Activated CD4-positive, alpha-beta memory T cell treated with anti-CD3 and anti-CD28 coated beads for 36 hours (primary cell): ENCODE measurements at regions not wholly inside any gene's neighbourhood (a gene's known extent, or its start where the extent isn't known, plus 50 kb on each side); places are given as distances from the start of the nearest gene placed in this dataset.

Source experiments
- CTCF ChIA-PET: fragments of 350-600 bp; sonication (Branson Sonifier 250); formaldehyde crosslinking; loops from one replicate; lab custom pipeline; 2021; ENCODE audit warnings: antibody characterized with exemption, inconsistent platforms; lab: Charles Lee
- POLR2A ChIA-PET: fragments of 350-600 bp; sonication (Branson Sonifier 250); formaldehyde crosslinking; loops from one replicate; lab custom pipeline; 2021; ENCODE audit warnings: antibody characterized with exemption; lab: Charles Lee
- DNase-seq: peaks from one replicate; pipeline ENCODE4 v3.0.0-alpha.2; 2020
- H3K27ac Mint-ChIP-seq: one replicate; pipeline ENCODE4 v1.8.0; 2021; ENCODE audit warnings: mixed read lengths
- H3K27me3 Mint-ChIP-seq: one replicate; pipeline ENCODE4 v1.8.0; 2021; ENCODE audit warnings: mixed read lengths
- H3K36me3 Mint-ChIP-seq: one replicate; pipeline ENCODE4 v1.8.0; 2021; ENCODE audit warnings: mixed read lengths
- H3K4me1 Mint-ChIP-seq: one replicate; pipeline ENCODE4 v1.8.0; 2021; ENCODE audit warnings: low read depth, mixed read lengths
- H3K4me3 Mint-ChIP-seq: one replicate; pipeline ENCODE4 v1.8.0; 2021; ENCODE audit warnings: mild to moderate bottlenecking, mixed read lengths
- H3K9me3 Mint-ChIP-seq: one replicate; pipeline ENCODE4 v1.8.0; 2021; ENCODE audit warnings: mixed read lengths
- intact Hi-C: fragments of 100-400 bp; cut with micrococcal nuclease; formaldehyde crosslinking; loops from one replicate; pipeline ENCODE4 v1.15.1; 2023

GRCh38 chr12:91505006-91505405 lies 322.4 kb upstream of the DCN start:
- Mint-ChIP-seq H3K27me3 (no peaks in the 10 kb centered on the region), H3K4me1 (no peaks in the 10 kb centered on the region), H3K4me3 (no peak overlapping the region), H3K27ac (no peak overlapping the region), H3K36me3 (no peaks in the 10 kb centered on the region), H3K9me3 (no peaks in the 10 kb centered on the region)
- intact Hi-C loops = no loop called here
- POLR2A ChIA-PET = no interaction called here
- DNase-seq = no peak
- CTCF ChIA-PET = no interaction called here

- POLR2A ChIA-PET = no interaction called here
- Mint-ChIP-seq H3K27me3 (no peaks in the 10 kb centered on the region), H3K36me3 (no peaks in the 10 kb centered on the region), H3K27ac (no peak overlapping the region), H3K4me3 (no peak overlapping the region), H3K9me3 (no peaks in the 10 kb centered on the region), H3K4me1 (no peaks in the 10 kb centered on the region)
- DNase-seq = no peak
- CTCF ChIA-PET = no interaction called here
- intact Hi-C loops = no loop called here
These were observed 319.6 kb upstream of the DCN start for GRCh38 chr12:91502208-91502607.

GRCh38 chr12:91496337-91496736 lies 313.7 kb upstream of the DCN start:
- ChIA-PET POLR2A (no interaction called here), CTCF (no interaction called here)
- Mint-ChIP-seq H3K27ac (no peak overlapping the region), H3K4me1 (no peaks in the 10 kb centered on the region), H3K4me3 (no peak overlapping the region), H3K9me3 (no peaks in the 10 kb centered on the region), H3K36me3 (no peaks in the 10 kb centered on the region), H3K27me3 (no peaks in the 10 kb centered on the region)
- intact Hi-C loops = no loop called here
- DNase-seq = no peak

- no peak overlapping the region for H3K27ac Mint-ChIP-seq
- H3K4me3 Mint-ChIP-seq = no peak overlapping the region
- ChIA-PET POLR2A (no interaction called here), CTCF (no interaction called here)
- no peaks in the 10 kb centered on the region for H3K4me1 Mint-ChIP-seq
- DNase-seq = no peak
- no peaks in the 10 kb centered on the region for H3K27me3 Mint-ChIP-seq
- no peaks in the 10 kb centered on the region for H3K9me3 Mint-ChIP-seq
- intact Hi-C loops = no loop called here
- no peaks in the 10 kb centered on the region for H3K36me3 Mint-ChIP-seq
These were observed 310.7 kb upstream of the DCN start for GRCh38 chr12:91493308-91493707.

- Mint-ChIP-seq H3K4me1 (no peaks in the 10 kb centered on the region), H3K27me3 (peaks cover 2% of the 10 kb centered on the region), H3K4me3 (no peak overlapping the region), H3K27ac (no peak overlapping the region), H3K9me3 (no peaks in the 10 kb centered on the region), H3K36me3 (no peaks in the 10 kb centered on the region)
- ChIA-PET POLR2A (no interaction called here), CTCF (no interaction called here)
- intact Hi-C loops = no loop called here
- no peak for DNase-seq
These were observed 310.0 kb upstream of the DCN start for GRCh38 chr12:91492648-91493047.

GRCh38 chr12:91490667-91491311 lies 308.2 kb upstream of the DCN start:
- intact Hi-C loops = no loop called here
- ChIA-PET CTCF (no interaction called here), POLR2A (no interaction called here)
- H3K27me3 Mint-ChIP-seq = peaks cover 3% of the 10 kb centered on the region
- H3K9me3 Mint-ChIP-seq = no peaks in the 10 kb centered on the region
- H3K4me3 Mint-ChIP-seq = no peak overlapping the region
- DNase-seq = no peak
- H3K27ac Mint-ChIP-seq = no peak overlapping the region
- H3K36me3 Mint-ChIP-seq = no peaks in the 10 kb centered on the region
- no peaks in the 10 kb centered on the region for H3K4me1 Mint-ChIP-seq

- no peak for DNase-seq
- Mint-ChIP-seq H3K27ac (no peak overlapping the region), H3K4me3 (no peak overlapping the region), H3K27me3 (peaks cover 3% of the 10 kb centered on the region), H3K36me3 (no peaks in the 10 kb centered on the region), H3K9me3 (no peaks in the 10 kb centered on the region), H3K4me1 (no peaks in the 10 kb centered on the region)
- POLR2A ChIA-PET = no interaction called here
- CTCF ChIA-PET = no interaction called here
- intact Hi-C loops = no loop called here
These were observed 300.9 kb upstream of the DCN start for GRCh38 chr12:91483471-91483985.

GRCh38 chr12:91482231-91482630 lies 299.6 kb upstream of the DCN start:
- no peak overlapping the region for H3K4me3 Mint-ChIP-seq
- ChIA-PET CTCF (no interaction called here), POLR2A (no interaction called here)
- no peaks in the 10 kb centered on the region for H3K9me3 Mint-ChIP-seq
- H3K36me3 Mint-ChIP-seq = no peaks in the 10 kb centered on the region
- H3K27ac Mint-ChIP-seq = no peak overlapping the region
- no peaks in the 10 kb centered on the region for H3K27me3 Mint-ChIP-seq
- no peak for DNase-seq
- no peaks in the 10 kb centered on the region for H3K4me1 Mint-ChIP-seq
- intact Hi-C loops = no loop called here

- Mint-ChIP-seq H3K4me3 (no peak overlapping the region), H3K9me3 (peaks cover 3% of the 10 kb centered on the region), H3K27me3 (peaks cover 2% of the 10 kb centered on the region), H3K4me1 (no peaks in the 10 kb centered on the region), H3K27ac (no peak overlapping the region), H3K36me3 (no peaks in the 10 kb centered on the region)
- no peak for DNase-seq
- ChIA-PET CTCF (no interaction called here), POLR2A (no interaction called here)
- intact Hi-C loops = no loop called here
These were observed 295.9 kb upstream of the DCN start for GRCh38 chr12:91478500-91478899.

GRCh38 chr12:91467686-91468085 lies 285.1 kb upstream of the DCN start:
- ChIA-PET CTCF (no interaction called here), POLR2A (no interaction called here)
- no peak for DNase-seq
- H3K36me3 Mint-ChIP-seq = no peaks in the 10 kb centered on the region
- no peaks in the 10 kb centered on the region for H3K4me1 Mint-ChIP-seq
- no peaks in the 10 kb centered on the region for H3K27me3 Mint-ChIP-seq
- intact Hi-C loops = no loop called here
- H3K4me3 Mint-ChIP-seq = no peak overlapping the region
- H3K27ac Mint-ChIP-seq = no peak overlapping the region
- peaks cover 2% of the 10 kb centered on the region for H3K9me3 Mint-ChIP-seq

- Mint-ChIP-seq H3K36me3 (no peaks in the 10 kb centered on the region), H3K27ac (no peak overlapping the region), H3K9me3 (peaks cover 2% of the 10 kb centered on the region), H3K27me3 (peaks cover 2% of the 10 kb centered on the region), H3K4me3 (no peak overlapping the region), H3K4me1 (no peaks in the 10 kb centered on the region)
- POLR2A ChIA-PET = no interaction called here
- CTCF ChIA-PET = no interaction called here
- intact Hi-C loops = no loop called here
- no peak for DNase-seq
These were observed 278.4 kb upstream of the DCN start for GRCh38 chr12:91461061-91461460.

- POLR2A ChIA-PET = no interaction called here
- no peaks in the 10 kb centered on the region for H3K4me1 Mint-ChIP-seq
- H3K9me3 Mint-ChIP-seq = no peaks in the 10 kb centered on the region
- H3K4me3 Mint-ChIP-seq = no peak overlapping the region
- intact Hi-C loops = no loop called here
- CTCF ChIA-PET = no interaction called here
- H3K27ac Mint-ChIP-seq = no peak overlapping the region
- no peak for DNase-seq
- H3K36me3 Mint-ChIP-seq = no peaks in the 10 kb centered on the region
- H3K27me3 Mint-ChIP-seq = peaks cover 4% of the 10 kb centered on the region
These were observed 277.9 kb upstream of the DCN start for GRCh38 chr12:91460469-91460868.

- intact Hi-C loops = no loop called here
- H3K27ac Mint-ChIP-seq = no peak overlapping the region
- CTCF ChIA-PET = no interaction called here
- H3K4me3 Mint-ChIP-seq = no peak overlapping the region
- DNase-seq = no peak
- peaks cover 4% of the 10 kb centered on the region for H3K27me3 Mint-ChIP-seq
- POLR2A ChIA-PET = no interaction called here
- no peaks in the 10 kb centered on the region for H3K36me3 Mint-ChIP-seq
- peaks cover 13% of the 10 kb centered on the region for H3K9me3 Mint-ChIP-seq
- no peaks in the 10 kb centered on the region for H3K4me1 Mint-ChIP-seq
These were observed 272.7 kb upstream of the DCN start for GRCh38 chr12:91455321-91455720.
